ENCODE measurements at regions not wholly inside any gene's neighbourhood (a gene's known extent, or its start where the extent isn't known, plus 50 kb on each side); places are given as distances from the start of the nearest gene placed in this dataset.

DNA sequence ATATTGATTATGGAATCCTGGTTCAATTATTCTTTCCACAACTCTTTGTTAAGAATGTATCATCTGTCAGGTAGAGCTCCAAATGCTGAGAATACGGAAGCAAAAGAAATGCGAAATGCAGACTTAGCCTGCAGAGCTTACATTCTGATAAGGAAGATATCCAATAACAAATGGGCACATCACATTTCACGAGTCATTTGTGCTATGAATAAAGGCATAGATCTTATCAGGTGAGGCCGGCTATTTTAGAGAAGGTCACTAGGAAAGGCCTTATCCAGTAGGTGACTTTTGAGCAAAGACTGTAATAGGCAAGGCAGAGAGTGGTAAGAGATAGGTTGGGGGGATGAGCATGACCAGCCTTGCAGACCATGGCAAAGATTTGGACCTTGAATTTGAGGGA, 174.3 kb upstream of the SERPINE2 start:
- no peak for TF ChIP-seq CTCF (IDR thresholded peaks at IDR 0.05)
- H3K4me1 ChIP-seq = no peaks in the 10 kb centered on the region
- H3K4me3 ChIP-seq = no peak overlapping the region
- ATAC-seq (no peak), DNase-seq (no peak)
- H3K27ac ChIP-seq = no peak overlapping the region
- intact Hi-C loops (cut with DNase I) = no loop called here
- no peaks in the 10 kb centered on the region for H3K9me3 ChIP-seq
- H3K27me3 ChIP-seq (ENCODE audit: insufficient read depth in 3 of 3, low read length in 2 of 3) = no peaks in the 10 kb centered on the region
- no peaks in the 10 kb centered on the region for H3K36me3 ChIP-seq (ENCODE audit: insufficient read depth in 1 of 2, low read depth in 1 of 2)
- WGBS, 3 donors = 67 to 70% (median 68%) methylated on average over 4 of the region's 4 CpGs

- Histone ChIP-seq H3K9me3 (no peaks in the 10 kb centered on the region), H3K36me3 (ENCODE audit: insufficient read depth in 1 of 2, low read depth in 1 of 2) (no peaks in the 10 kb centered on the region), H3K27me3 (ENCODE audit: insufficient read depth in 3 of 3, low read length in 2 of 3) (no peaks in the 10 kb centered on the region), H3K4me3 (no peak overlapping the region), H3K4me1 (no peaks in the 10 kb centered on the region), H3K27ac (no peak overlapping the region)
- no peak for TF ChIP-seq CTCF (IDR thresholded peaks at IDR 0.05)
- DNase-seq (no peak), ATAC-seq (no peak)
- intact Hi-C loops (cut with DNase I) = no loop called here
- WGBS, 3 donors = 50 to 52% (median 50%) methylated on average over 4 of the region's 4 CpGs
Measured at GRCh38 chr2:224211791-224212190, 172.7 kb upstream of the SERPINE2 start.

DNA sequence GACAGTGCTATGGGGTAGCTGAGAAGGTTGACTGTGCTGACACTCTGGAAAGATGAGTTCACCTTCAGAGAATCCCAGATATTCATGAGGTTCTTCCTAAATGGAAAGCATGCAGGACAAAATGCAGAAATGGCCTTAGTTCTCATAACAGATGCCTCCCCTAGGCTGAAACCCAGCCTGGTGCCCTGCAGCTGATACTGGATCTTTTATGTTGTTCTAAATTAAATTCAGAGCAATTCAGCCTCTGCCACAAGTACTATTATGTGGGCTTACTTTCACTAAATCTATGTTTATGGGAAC, 172.0 kb upstream of the SERPINE2 start:
- H3K27ac ChIP-seq = no peak overlapping the region
- H3K27me3 ChIP-seq (ENCODE audit: insufficient read depth in 3 of 3, low read length in 2 of 3) = no peaks in the 10 kb centered on the region
- ATAC-seq (no peak), DNase-seq (no peak)
- no peaks in the 10 kb centered on the region for H3K9me3 ChIP-seq
- H3K4me1 ChIP-seq = no peaks in the 10 kb centered on the region
- intact Hi-C loops (cut with DNase I) = no loop called here
- no peak overlapping the region for H3K4me3 ChIP-seq
- no peaks in the 10 kb centered on the region for H3K36me3 ChIP-seq (ENCODE audit: insufficient read depth in 1 of 2, low read depth in 1 of 2)
- no peak for TF ChIP-seq CTCF (IDR thresholded peaks at IDR 0.05)

DNA sequence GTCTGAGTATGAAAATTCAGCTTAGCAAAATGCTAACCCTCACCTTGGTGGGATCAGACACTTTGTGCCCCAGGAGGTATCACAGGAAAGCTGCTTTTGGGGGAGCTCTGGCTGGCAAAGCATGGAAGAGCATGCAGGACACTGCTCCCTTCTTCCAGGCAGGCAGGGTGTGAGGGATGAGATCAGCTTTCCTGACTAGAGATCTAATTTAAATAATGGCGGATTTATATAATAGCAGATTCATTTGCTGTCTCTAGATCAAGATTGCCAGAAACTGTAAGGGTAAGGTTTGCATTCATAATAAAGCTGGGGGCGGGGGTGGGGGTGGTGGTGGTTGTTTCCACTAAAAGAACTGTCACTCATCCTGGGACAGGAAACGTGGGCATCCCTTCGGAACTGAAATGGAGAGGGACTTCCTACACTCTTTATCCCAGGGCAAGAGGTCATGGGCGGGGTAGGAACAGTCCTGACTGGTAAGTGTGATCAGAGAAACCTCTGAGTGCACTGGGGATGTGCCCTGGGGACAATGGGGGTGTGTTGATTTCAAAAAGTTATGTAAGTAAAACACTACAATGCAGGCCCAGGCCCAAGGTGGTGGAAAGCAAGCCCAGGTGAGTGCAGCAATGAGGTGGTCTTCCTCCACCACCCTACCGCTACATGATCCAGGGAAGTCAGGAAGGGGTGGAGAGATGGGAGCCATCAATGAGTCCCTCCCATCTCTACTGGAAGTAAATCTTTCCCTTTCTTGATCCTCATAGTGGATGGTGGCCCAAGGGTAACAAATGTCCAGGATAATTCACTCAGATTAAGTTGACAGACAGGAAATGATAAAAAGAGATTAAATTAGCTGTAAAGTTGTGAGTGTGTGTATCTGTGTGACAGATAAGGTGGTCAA, 171.4 kb upstream of the SERPINE2 start:
- Histone ChIP-seq H3K27me3 (ENCODE audit: insufficient read depth in 3 of 3, low read length in 2 of 3) (no peaks in the 10 kb centered on the region), H3K4me3 (no peak overlapping the region), H3K36me3 (ENCODE audit: insufficient read depth in 1 of 2, low read depth in 1 of 2) (no peaks in the 10 kb centered on the region), H3K27ac (no peak overlapping the region), H3K9me3 (no peaks in the 10 kb centered on the region), H3K4me1 (no peaks in the 10 kb centered on the region)
- intact Hi-C loops (cut with DNase I) = no loop called here
- TF ChIP-seq CTCF (IDR thresholded peaks at IDR 0.05) = no peak
- 72 to 82% (median 73%) methylated on average over 6 of the region's 6 CpGs for WGBS, 3 donors
- ATAC-seq (no peak), DNase-seq (no peak)

Data from psoas muscle (tissue), 7 donors.